ENCODE measurements at regions not wholly inside any gene's neighbourhood (a gene's known extent, or its start where the extent isn't known, plus 50 kb on each side); places are given as distances from the start of the nearest gene placed in this dataset.

- H3K4me3 ChIP-seq (ENCODE audit: low read depth, low read length, poor library complexity, severe bottlenecking) = no peak overlapping the region
- no peaks in the 10 kb centered on the region for H4K20me1 ChIP-seq (ENCODE audit: insufficient read depth, low read length)
- no peaks in the 10 kb centered on the region for H3K4me1 ChIP-seq (ENCODE audit: insufficient read depth, low read length, severe bottlenecking)
- no peak overlapping the region for H2AFZ ChIP-seq (ENCODE audit: low read length)
- H3K4me2 ChIP-seq (ENCODE audit: low read length) = no peak overlapping the region
- no peak overlapping the region for H3K27ac ChIP-seq (ENCODE audit: low read depth, low read length, poor library complexity, severe bottlenecking)
- H3K9me3 ChIP-seq (ENCODE audit: low read length) = no peaks in the 10 kb centered on the region
- H3K9me2 ChIP-seq (ENCODE audit: low read depth, low read length) = no peaks in the 10 kb centered on the region
- H3F3A ChIP-seq (ENCODE audit: insufficient read depth, low read length) = no peaks in the 10 kb centered on the region
- TF ChIP-seq EZH2 (IDR thresholded peaks at IDR 0.05; ENCODE audit: borderline replicate concordance, low read length) (no peak), CTCF (IDR thresholded peaks at IDR 0.05; ENCODE audit: low read length) (no peak)
- H3K27me3 ChIP-seq (ENCODE audit: insufficient read depth, low read length) = no peaks in the 10 kb centered on the region; the same call in 1 of the 2 replicates
- no peak overlapping the region for H3K9ac ChIP-seq (ENCODE audit: low read length)
- H3K36me3 ChIP-seq (ENCODE audit: insufficient read depth, low read length) = no peaks in the 10 kb centered on the region
- H3K79me2 ChIP-seq (ENCODE audit: insufficient read depth, low read length) = no peaks in the 10 kb centered on the region
Measured at GRCh38 chr19:30310602-30311263, 61.5 kb upstream of the ZNF536 start.

DNA sequence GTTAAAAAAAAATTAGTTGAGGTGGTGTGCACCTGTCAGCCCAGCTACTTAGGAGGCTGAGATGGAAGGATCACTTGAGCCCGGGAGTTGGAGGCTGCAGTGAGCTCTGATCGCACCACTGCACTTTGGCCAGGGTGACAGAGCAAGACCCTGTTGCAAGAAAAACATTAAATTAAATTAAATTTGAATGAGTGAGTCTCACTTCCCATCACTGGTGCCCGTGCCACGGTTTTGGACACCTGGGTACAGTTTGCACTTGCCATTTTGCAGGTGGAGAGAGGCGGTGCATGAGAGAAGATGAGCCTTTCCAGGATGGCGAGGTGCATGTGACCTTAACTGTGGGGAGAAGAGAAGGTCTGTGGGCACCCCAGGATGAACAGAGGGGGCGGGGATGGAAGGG is 60.3 kb upstream of the ZNF536 start:
- no peak overlapping the region for H2AFZ ChIP-seq (ENCODE audit: low read length)
- no peaks in the 10 kb centered on the region for H3K79me2 ChIP-seq (ENCODE audit: insufficient read depth, low read length)
- H3K9me3 ChIP-seq (ENCODE audit: low read length) = no peaks in the 10 kb centered on the region
- no peaks in the 10 kb centered on the region for H3K9me2 ChIP-seq (ENCODE audit: low read depth, low read length)
- H4K20me1 ChIP-seq (ENCODE audit: insufficient read depth, low read length) = no peaks in the 10 kb centered on the region
- no peak overlapping the region for H3K4me2 ChIP-seq (ENCODE audit: low read length)
- TF ChIP-seq CTCF (IDR thresholded peaks at IDR 0.05; ENCODE audit: low read length) (no peak), EZH2 (IDR thresholded peaks at IDR 0.05; ENCODE audit: borderline replicate concordance, low read length) (no peak)
- H3K27me3 ChIP-seq (ENCODE audit: insufficient read depth, low read length) = no peaks in the 10 kb centered on the region; the same call in 1 of the 2 replicates
- H3K27ac ChIP-seq (ENCODE audit: low read depth, low read length, poor library complexity, severe bottlenecking) = no peak overlapping the region
- H3F3A ChIP-seq (ENCODE audit: insufficient read depth, low read length) = no peaks in the 10 kb centered on the region
- H3K4me1 ChIP-seq (ENCODE audit: insufficient read depth, low read length, severe bottlenecking) = no peaks in the 10 kb centered on the region
- no peaks in the 10 kb centered on the region for H3K36me3 ChIP-seq (ENCODE audit: insufficient read depth, low read length)
- H3K4me3 ChIP-seq (ENCODE audit: low read depth, low read length, poor library complexity, severe bottlenecking) = no peak overlapping the region
- no peak overlapping the region for H3K9ac ChIP-seq (ENCODE audit: low read length)

- Histone ChIP-seq H3F3A (ENCODE audit: insufficient read depth, low read length) (no peaks in the 10 kb centered on the region), H3K4me2 (ENCODE audit: low read length) (no peak overlapping the region), H3K36me3 (ENCODE audit: insufficient read depth, low read length) (no peaks in the 10 kb centered on the region), H3K27ac (ENCODE audit: low read depth, low read length, poor library complexity, severe bottlenecking) (no peak overlapping the region), H3K9ac (ENCODE audit: low read length) (no peak overlapping the region), H3K9me3 (ENCODE audit: low read length) (no peaks in the 10 kb centered on the region), H3K9me2 (ENCODE audit: low read depth, low read length) (no peaks in the 10 kb centered on the region), H3K27me3 (ENCODE audit: insufficient read depth, low read length) (no peaks in the 10 kb centered on the region; the same call in 1 of the 2 replicates), H2AFZ (ENCODE audit: low read length) (no peak overlapping the region), H3K79me2 (ENCODE audit: insufficient read depth, low read length) (no peaks in the 10 kb centered on the region), H3K4me3 (ENCODE audit: low read depth, low read length, poor library complexity, severe bottlenecking) (no peak overlapping the region), H3K4me1 (ENCODE audit: insufficient read depth, low read length, severe bottlenecking) (no peaks in the 10 kb centered on the region), H4K20me1 (ENCODE audit: insufficient read depth, low read length) (no peaks in the 10 kb centered on the region)
- TF ChIP-seq CTCF (IDR thresholded peaks at IDR 0.05; ENCODE audit: low read length) (no peak), EZH2 (IDR thresholded peaks at IDR 0.05; ENCODE audit: borderline replicate concordance, low read length) (no peak)
Measured at GRCh38 chr19:30312582-30313352, 59.4 kb upstream of the ZNF536 start.
